ENCODE measurements at regions not wholly inside any gene's neighbourhood (a gene's known extent, or its start where the extent isn't known, plus 50 kb on each side); places are given as distances from the start of the nearest gene placed in this dataset.

- Histone ChIP-seq H3K27ac (no peak overlapping the region), H3K27me3 (no peaks in the 10 kb centered on the region), H3K4me1 (no peaks in the 10 kb centered on the region), H3K4me3 (no peak overlapping the region), H3K36me3 (no peaks in the 10 kb centered on the region), H3K9me3 (no peaks in the 10 kb centered on the region)
- no peak for TF ChIP-seq POLR2AphosphoS5 (IDR thresholded peaks at IDR 0.05)
- TF ChIP-seq CTCF (IDR thresholded peaks at IDR 0.05), result no peak
- TF ChIP-seq POLR2A (IDR thresholded peaks at IDR 0.05), result no peak
- DNase-seq (ENCODE audit: low spot score in 2 of 2), result no peak
- intact Hi-C loops (cut with DNase I; ENCODE audit: low total_unique reads), result no loop called here
These were observed 145.9 kb upstream of the LHCGR start for GRCh38 chr2:48901416-48901815.

GRCh38 chr2:48901015-48901343 lies 145.5 kb upstream of the LHCGR start:
- Histone ChIP-seq H3K4me3 (no peak overlapping the region), H3K36me3 (no peaks in the 10 kb centered on the region), H3K9me3 (no peaks in the 10 kb centered on the region), H3K27ac (no peak overlapping the region), H3K27me3 (no peaks in the 10 kb centered on the region), H3K4me1 (no peaks in the 10 kb centered on the region)
- intact Hi-C loops (cut with DNase I; ENCODE audit: low total_unique reads), result no loop called here
- TF ChIP-seq POLR2A (IDR thresholded peaks at IDR 0.05) (no peak), POLR2AphosphoS5 (IDR thresholded peaks at IDR 0.05) (no peak), CTCF (IDR thresholded peaks at IDR 0.05) (no peak)
- no peak for DNase-seq (ENCODE audit: low spot score in 2 of 2)

DNA sequence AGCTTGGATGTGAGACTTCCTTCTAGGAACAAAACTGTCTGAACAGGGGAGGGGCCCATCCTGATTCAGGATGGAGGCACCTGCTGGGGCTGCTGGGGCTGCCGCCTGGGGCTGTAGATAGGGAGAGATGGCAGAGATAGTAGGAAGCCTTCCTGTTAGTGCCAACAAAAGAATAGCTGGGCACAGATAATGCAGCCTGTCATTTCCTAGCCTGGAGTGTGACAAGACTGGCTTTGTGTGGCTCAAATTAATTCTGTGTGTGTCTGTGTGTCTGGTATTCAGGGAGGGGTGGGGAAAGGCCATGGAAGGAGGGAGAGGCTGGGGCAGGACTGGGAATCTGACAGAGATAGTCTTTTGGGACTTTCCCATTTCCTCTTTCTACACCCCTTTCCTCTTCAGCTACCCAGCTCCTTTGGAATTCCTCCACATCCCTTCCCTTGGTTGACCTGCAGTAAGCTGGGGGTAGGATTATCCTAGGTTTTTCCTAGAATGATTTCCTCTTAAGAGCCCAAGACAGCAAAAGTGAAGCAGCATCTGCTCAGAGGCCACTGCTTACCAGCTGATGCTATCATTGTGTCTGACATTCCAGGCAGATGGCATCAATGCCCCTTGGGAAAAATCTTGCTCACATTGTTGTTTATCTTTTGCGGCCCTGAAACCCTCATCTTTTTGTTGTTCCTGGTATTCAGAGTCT lies 144.9 kb upstream of the LHCGR start:
- Histone ChIP-seq H3K9me3 (no peaks in the 10 kb centered on the region), H3K36me3 (no peaks in the 10 kb centered on the region), H3K4me1 (no peaks in the 10 kb centered on the region), H3K4me3 (no peak overlapping the region), H3K27ac (no peak overlapping the region), H3K27me3 (no peaks in the 10 kb centered on the region)
- intact Hi-C loops (cut with DNase I; ENCODE audit: low total_unique reads), result no loop called here
- no peak for TF ChIP-seq POLR2AphosphoS5 (IDR thresholded peaks at IDR 0.05)
- TF ChIP-seq CTCF (IDR thresholded peaks at IDR 0.05), result no peak
- TF ChIP-seq POLR2A (IDR thresholded peaks at IDR 0.05), result no peak
- DNase-seq (ENCODE audit: low spot score in 2 of 2), result no peak

- Histone ChIP-seq H3K27me3 (no peaks in the 10 kb centered on the region), H3K4me1 (no peaks in the 10 kb centered on the region), H3K9me3 (no peaks in the 10 kb centered on the region), H3K27ac (no peak overlapping the region), H3K36me3 (no peaks in the 10 kb centered on the region), H3K4me3 (no peak overlapping the region)
- DNase-seq (ENCODE audit: low spot score in 2 of 2), result no peak
- TF ChIP-seq CTCF (IDR thresholded peaks at IDR 0.05), result no peak
- no peak for TF ChIP-seq POLR2AphosphoS5 (IDR thresholded peaks at IDR 0.05)
- no peak for TF ChIP-seq POLR2A (IDR thresholded peaks at IDR 0.05)
- intact Hi-C loops (cut with DNase I; ENCODE audit: low total_unique reads), result no loop called here
These were observed 141.3 kb upstream of the LHCGR start for GRCh38 chr2:48896870-48897269.

GRCh38 chr2:48890454-48891131 lies 135.1 kb upstream of the LHCGR start:
- no peaks in the 10 kb centered on the region for H3K27me3 ChIP-seq
- no peaks in the 10 kb centered on the region for H3K4me1 ChIP-seq
- no peak for DNase-seq (ENCODE audit: low spot score in 2 of 2)
- TF ChIP-seq CTCF (IDR thresholded peaks at IDR 0.05) (no peak), POLR2AphosphoS5 (IDR thresholded peaks at IDR 0.05) (no peak), POLR2A (IDR thresholded peaks at IDR 0.05) (no peak)
- no peak overlapping the region for H3K4me3 ChIP-seq
- intact Hi-C loops (cut with DNase I; ENCODE audit: low total_unique reads), result no loop called here
- no peaks in the 10 kb centered on the region for H3K9me3 ChIP-seq
- no peak overlapping the region for H3K27ac ChIP-seq
- H3K36me3 ChIP-seq, result no peaks in the 10 kb centered on the region
